ENCODE measurements at regions not wholly inside any gene's neighbourhood (a gene's known extent, or its start where the extent isn't known, plus 50 kb on each side); places are given as distances from the start of the nearest gene placed in this dataset.

DNA sequence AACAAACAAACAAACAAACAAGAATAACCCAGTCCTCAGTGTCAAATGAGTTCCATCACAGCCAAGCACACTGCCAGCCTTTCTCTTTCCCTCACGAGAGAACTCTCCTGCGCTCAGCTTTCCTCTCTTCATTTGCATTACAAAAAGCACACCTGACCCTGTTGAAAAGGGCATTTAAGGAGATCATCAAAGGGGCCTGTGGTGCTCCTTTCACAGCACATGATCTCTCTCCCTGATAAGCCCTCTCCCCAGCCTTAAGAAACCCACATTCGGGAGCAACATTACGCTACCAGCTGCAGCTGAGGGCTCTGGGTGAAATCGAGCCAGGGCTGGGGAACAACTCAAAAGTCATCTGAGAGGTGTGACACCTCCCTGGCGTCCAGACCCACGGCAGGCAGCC lies 165.6 kb upstream of the TMCC3 start:
- peak; percentile 48 for DNase-seq
- Histone ChIP-seq H4K20me1 (ENCODE audit: insufficient read depth, low read depth, low read length) (no peaks in the 10 kb centered on the region), H3K27ac (ENCODE audit: low read length) (no peak overlapping the region), H3K9me2 (replicated peaks; ENCODE audit: insufficient read depth, low read length) (no peaks in the 10 kb centered on the region), H3K79me2 (ENCODE audit: low read length) (no peaks in the 10 kb centered on the region), H3K4me2 (ENCODE audit: low read depth, low read length, poor library complexity, severe bottlenecking) (peak overlapping the region; percentile 21), H3K4me3 (ENCODE audit: low read length) (no peak overlapping the region), H3K9me3 (ENCODE audit: low read length) (peaks cover 20% of the 10 kb centered on the region), H3K4me1 (ENCODE audit: low read length) (peaks cover 20% of the 10 kb centered on the region), H3K9ac (ENCODE audit: low read length) (no peak overlapping the region), H3K36me3 (ENCODE audit: insufficient read depth, low read length) (no peaks in the 10 kb centered on the region), H3K27me3 (ENCODE audit: low read length) (no peaks in the 10 kb centered on the region), H2AFZ (ENCODE audit: low read length) (peak overlapping the region; percentile 81; the same call in 1 of the 2 replicates)

GRCh38 chr12:94815450-94815849 lies 165.1 kb upstream of the TMCC3 start:
- Histone ChIP-seq H3K9me2 (replicated peaks; ENCODE audit: insufficient read depth, low read length) (no peaks in the 10 kb centered on the region), H3K36me3 (ENCODE audit: insufficient read depth, low read length) (no peaks in the 10 kb centered on the region), H3K4me1 (ENCODE audit: low read length) (peaks cover 20% of the 10 kb centered on the region), H3K27ac (ENCODE audit: low read length) (no peak overlapping the region), H3K27me3 (ENCODE audit: low read length) (no peaks in the 10 kb centered on the region), H3K4me3 (ENCODE audit: low read length) (no peak overlapping the region), H3K79me2 (ENCODE audit: low read length) (no peaks in the 10 kb centered on the region), H2AFZ (ENCODE audit: low read length) (no peak overlapping the region), H3K9me3 (ENCODE audit: low read length) (peaks cover 20% of the 10 kb centered on the region), H3K4me2 (ENCODE audit: low read depth, low read length, poor library complexity, severe bottlenecking) (no peak overlapping the region), H4K20me1 (ENCODE audit: insufficient read depth, low read depth, low read length) (no peaks in the 10 kb centered on the region), H3K9ac (ENCODE audit: low read length) (no peak overlapping the region)
- no peak for DNase-seq

GRCh38 chr12:94813314-94813713 lies 163.0 kb upstream of the TMCC3 start:
- no peaks in the 10 kb centered on the region for H4K20me1 ChIP-seq (ENCODE audit: insufficient read depth, low read depth, low read length)
- no peak overlapping the region for H3K9ac ChIP-seq (ENCODE audit: low read length)
- no peak overlapping the region for H2AFZ ChIP-seq (ENCODE audit: low read length)
- no peak overlapping the region for H3K27ac ChIP-seq (ENCODE audit: low read length)
- peaks cover 18% of the 10 kb centered on the region for H3K4me1 ChIP-seq (ENCODE audit: low read length)
- no peaks in the 10 kb centered on the region for H3K27me3 ChIP-seq (ENCODE audit: low read length)
- DNase-seq = no peak
- peaks cover 20% of the 10 kb centered on the region for H3K9me3 ChIP-seq (ENCODE audit: low read length)
- no peaks in the 10 kb centered on the region for H3K9me2 ChIP-seq (replicated peaks; ENCODE audit: insufficient read depth, low read length)
- H3K36me3 ChIP-seq (ENCODE audit: insufficient read depth, low read length) = no peaks in the 10 kb centered on the region
- H3K4me2 ChIP-seq (ENCODE audit: low read depth, low read length, poor library complexity, severe bottlenecking) = no peak overlapping the region
- no peak overlapping the region for H3K4me3 ChIP-seq (ENCODE audit: low read length)
- no peaks in the 10 kb centered on the region for H3K79me2 ChIP-seq (ENCODE audit: low read length)

DNA sequence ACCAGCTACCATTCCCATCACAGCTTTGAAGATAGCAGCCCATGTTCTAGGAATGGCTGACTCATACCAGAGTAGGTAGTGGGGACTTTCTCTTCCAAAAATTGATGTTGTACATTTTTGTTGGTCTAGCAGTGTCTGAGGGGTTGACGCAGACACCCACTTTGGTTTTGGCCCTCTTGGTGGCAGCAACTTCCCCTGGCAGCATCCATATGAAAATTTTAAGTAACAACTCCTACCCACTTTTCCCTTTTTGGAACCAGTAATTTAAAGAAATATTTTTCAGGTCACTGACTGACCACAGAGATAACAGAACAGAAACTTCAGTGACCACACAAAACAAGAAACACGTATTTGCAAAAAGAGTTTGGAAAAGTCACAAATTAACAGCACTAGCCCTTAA lies 162.0 kb upstream of the TMCC3 start:
- Histone ChIP-seq H2AFZ (ENCODE audit: low read length) (no peak overlapping the region), H3K36me3 (ENCODE audit: insufficient read depth, low read length) (no peaks in the 10 kb centered on the region), H4K20me1 (ENCODE audit: insufficient read depth, low read depth, low read length) (no peaks in the 10 kb centered on the region), H3K4me1 (ENCODE audit: low read length) (peaks cover 9% of the 10 kb centered on the region), H3K9me2 (replicated peaks; ENCODE audit: insufficient read depth, low read length) (no peaks in the 10 kb centered on the region), H3K27me3 (ENCODE audit: low read length) (no peaks in the 10 kb centered on the region), H3K9ac (ENCODE audit: low read length) (no peak overlapping the region), H3K4me3 (ENCODE audit: low read length) (no peak overlapping the region), H3K9me3 (ENCODE audit: low read length) (peaks cover 20% of the 10 kb centered on the region), H3K4me2 (ENCODE audit: low read depth, low read length, poor library complexity, severe bottlenecking) (no peak overlapping the region), H3K27ac (ENCODE audit: low read length) (no peak overlapping the region), H3K79me2 (ENCODE audit: low read length) (no peaks in the 10 kb centered on the region)
- DNase-seq = no peak

DNA sequence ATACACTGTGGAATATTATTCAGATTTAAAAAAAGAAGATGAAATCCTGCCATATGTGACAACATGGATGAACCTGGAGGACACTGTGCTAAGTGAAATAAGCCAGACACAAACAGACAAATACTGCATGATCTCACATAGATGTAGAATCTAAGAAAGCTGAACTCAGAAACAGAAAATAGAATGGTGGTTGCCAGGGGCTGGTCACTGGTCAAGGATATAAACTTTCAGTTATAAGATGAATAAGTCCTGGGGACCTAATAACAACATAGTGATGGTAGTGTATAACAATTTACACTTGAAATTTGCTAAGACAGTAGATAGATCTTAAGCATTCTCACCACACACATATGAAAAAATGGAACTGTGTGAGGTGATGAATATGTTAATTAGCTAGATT lies 161.3 kb upstream of the TMCC3 start:
- no peaks in the 10 kb centered on the region for H3K79me2 ChIP-seq (ENCODE audit: low read length)
- no peak overlapping the region for H2AFZ ChIP-seq (ENCODE audit: low read length)
- H3K27me3 ChIP-seq (ENCODE audit: low read length) = no peaks in the 10 kb centered on the region
- no peaks in the 10 kb centered on the region for H4K20me1 ChIP-seq (ENCODE audit: insufficient read depth, low read depth, low read length)
- H3K36me3 ChIP-seq (ENCODE audit: insufficient read depth, low read length) = no peaks in the 10 kb centered on the region
- H3K27ac ChIP-seq (ENCODE audit: low read length) = no peak overlapping the region
- peaks cover 8% of the 10 kb centered on the region for H3K4me1 ChIP-seq (ENCODE audit: low read length)
- no peak for DNase-seq
- H3K4me2 ChIP-seq (ENCODE audit: low read depth, low read length, poor library complexity, severe bottlenecking) = no peak overlapping the region
- H3K4me3 ChIP-seq (ENCODE audit: low read length) = no peak overlapping the region
- no peaks in the 10 kb centered on the region for H3K9me2 ChIP-seq (replicated peaks; ENCODE audit: insufficient read depth, low read length)
- peaks cover 20% of the 10 kb centered on the region for H3K9me3 ChIP-seq (ENCODE audit: low read length)
- H3K9ac ChIP-seq (ENCODE audit: low read length) = no peak overlapping the region

DNA sequence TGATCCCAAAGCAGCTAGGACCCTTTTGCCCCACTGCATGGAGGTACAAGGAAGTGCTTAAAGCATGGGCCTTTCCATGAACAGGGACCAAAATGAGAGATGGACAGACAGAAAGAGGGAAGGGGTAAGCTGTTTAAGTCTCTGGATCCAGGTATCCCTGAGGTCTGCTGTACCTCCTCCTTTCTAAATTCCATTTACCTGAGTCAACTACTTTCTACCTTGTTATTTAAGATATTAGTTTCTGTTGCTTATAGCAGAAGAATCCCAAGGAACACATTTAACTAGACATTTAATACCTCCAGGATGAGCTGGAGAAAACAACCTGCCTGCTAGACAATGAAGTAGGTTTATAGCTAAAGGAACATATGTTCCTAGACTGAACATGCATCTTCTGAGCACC lies 157.6 kb upstream of the TMCC3 start:
- Histone ChIP-seq H3K4me3 (ENCODE audit: low read length) (no peak overlapping the region), H2AFZ (ENCODE audit: low read length) (no peak overlapping the region), H3K9me2 (replicated peaks; ENCODE audit: insufficient read depth, low read length) (no peaks in the 10 kb centered on the region), H4K20me1 (ENCODE audit: insufficient read depth, low read depth, low read length) (no peaks in the 10 kb centered on the region), H3K79me2 (ENCODE audit: low read length) (no peaks in the 10 kb centered on the region), H3K27ac (ENCODE audit: low read length) (no peak overlapping the region), H3K9me3 (ENCODE audit: low read length) (peaks cover 7% of the 10 kb centered on the region), H3K27me3 (ENCODE audit: low read length) (no peaks in the 10 kb centered on the region), H3K4me2 (ENCODE audit: low read depth, low read length, poor library complexity, severe bottlenecking) (no peak overlapping the region), H3K36me3 (ENCODE audit: insufficient read depth, low read length) (no peaks in the 10 kb centered on the region), H3K4me1 (ENCODE audit: low read length) (peaks cover 4% of the 10 kb centered on the region; the same call in 1 of the 2 replicates), H3K9ac (ENCODE audit: low read length) (no peak overlapping the region)
- DNase-seq = no peak

DNA sequence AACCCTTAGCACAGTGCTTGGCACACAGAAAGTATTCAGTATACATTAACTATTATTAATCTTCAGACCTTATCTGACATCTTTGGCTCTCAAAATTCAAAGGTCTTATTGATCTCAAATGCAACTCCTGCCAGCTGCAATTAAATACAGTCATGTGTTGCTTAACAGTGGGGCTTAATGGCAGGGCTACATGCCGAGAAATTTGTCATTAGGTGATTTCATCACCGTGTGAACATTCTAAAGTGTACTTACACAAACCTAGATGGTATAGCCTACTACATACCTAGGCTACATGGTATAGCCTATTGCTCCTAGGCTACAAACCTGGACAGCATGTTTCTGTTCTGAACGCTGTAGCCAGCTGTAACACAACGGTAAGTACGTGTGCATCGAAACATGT lies 156.3 kb upstream of the TMCC3 start:
- no peak overlapping the region for H3K4me3 ChIP-seq (ENCODE audit: low read length)
- H3K27me3 ChIP-seq (ENCODE audit: low read length) = no peaks in the 10 kb centered on the region
- no peaks in the 10 kb centered on the region for H3K9me2 ChIP-seq (replicated peaks; ENCODE audit: insufficient read depth, low read length)
- H3K4me1 ChIP-seq (ENCODE audit: low read length) = peaks cover 4% of the 10 kb centered on the region; the same call in 1 of the 2 replicates
- H3K79me2 ChIP-seq (ENCODE audit: low read length) = no peaks in the 10 kb centered on the region
- no peak for DNase-seq
- H3K4me2 ChIP-seq (ENCODE audit: low read depth, low read length, poor library complexity, severe bottlenecking) = no peak overlapping the region
- no peaks in the 10 kb centered on the region for H4K20me1 ChIP-seq (ENCODE audit: insufficient read depth, low read depth, low read length)
- H3K36me3 ChIP-seq (ENCODE audit: insufficient read depth, low read length) = no peaks in the 10 kb centered on the region
- H2AFZ ChIP-seq (ENCODE audit: low read length) = peak overlapping the region; percentile 40; the same call in 1 of the 2 replicates
- H3K9me3 ChIP-seq (ENCODE audit: low read length) = no peaks in the 10 kb centered on the region
- no peak overlapping the region for H3K9ac ChIP-seq (ENCODE audit: low read length)
- no peak overlapping the region for H3K27ac ChIP-seq (ENCODE audit: low read length)

DNA sequence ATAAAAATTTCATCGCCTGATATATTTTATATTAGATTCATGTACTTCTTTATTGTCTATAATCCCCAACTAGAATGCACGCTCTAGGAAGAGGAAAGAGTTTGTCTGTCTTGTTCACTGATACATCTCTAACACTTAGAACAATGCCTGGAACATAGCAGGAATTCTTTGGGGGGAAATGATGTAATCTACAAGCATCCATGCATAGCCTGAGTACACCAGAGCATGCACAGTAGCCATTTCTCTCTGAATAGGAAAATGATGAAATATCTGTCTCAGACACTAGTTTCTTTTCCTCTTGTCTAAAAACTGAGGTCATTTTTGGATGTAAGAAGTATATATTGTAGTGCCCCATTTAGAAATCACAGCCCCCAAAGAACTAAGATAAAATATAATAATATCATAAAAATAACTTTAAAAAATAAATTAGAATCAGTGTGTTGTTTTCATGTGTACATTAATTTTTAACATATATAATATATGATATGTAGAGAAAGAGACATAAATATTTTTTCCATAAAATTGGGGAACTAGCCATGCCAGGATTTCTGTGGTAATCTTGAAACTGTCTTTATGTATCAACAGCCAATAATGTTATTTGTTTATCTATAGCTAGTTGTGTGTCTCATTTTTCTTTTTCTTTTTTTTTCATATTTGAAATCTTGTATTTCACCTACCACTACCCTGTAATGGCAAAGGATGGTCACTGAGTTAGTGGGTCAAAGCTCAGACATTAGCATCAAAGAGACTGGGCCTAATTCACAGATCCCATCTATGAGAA lies 155.6 kb upstream of the TMCC3 start:
- peak; percentile 72 for DNase-seq
- H3K9me3 ChIP-seq (ENCODE audit: low read length) = no peaks in the 10 kb centered on the region
- no peak overlapping the region for H3K4me3 ChIP-seq (ENCODE audit: low read length)
- no peak overlapping the region for H3K4me2 ChIP-seq (ENCODE audit: low read depth, low read length, poor library complexity, severe bottlenecking)
- H4K20me1 ChIP-seq (ENCODE audit: insufficient read depth, low read depth, low read length) = no peaks in the 10 kb centered on the region
- no peak overlapping the region for H3K9ac ChIP-seq (ENCODE audit: low read length)
- no peaks in the 10 kb centered on the region for H3K36me3 ChIP-seq (ENCODE audit: insufficient read depth, low read length)
- peak overlapping the region; percentile 40; the same call in 1 of the 2 replicates for H2AFZ ChIP-seq (ENCODE audit: low read length)
- peaks cover 4% of the 10 kb centered on the region; the same call in 1 of the 2 replicates for H3K4me1 ChIP-seq (ENCODE audit: low read length)
- H3K27me3 ChIP-seq (ENCODE audit: low read length) = no peaks in the 10 kb centered on the region
- H3K79me2 ChIP-seq (ENCODE audit: low read length) = no peaks in the 10 kb centered on the region
- no peak overlapping the region for H3K27ac ChIP-seq (ENCODE audit: low read length)
- H3K9me2 ChIP-seq (replicated peaks; ENCODE audit: insufficient read depth, low read length) = no peaks in the 10 kb centered on the region
